ENCODE measurements at regions not wholly inside any gene's neighbourhood (a gene's known extent, or its start where the extent isn't known, plus 50 kb on each side); places are given as distances from the start of the nearest gene placed in this dataset.

DNA sequence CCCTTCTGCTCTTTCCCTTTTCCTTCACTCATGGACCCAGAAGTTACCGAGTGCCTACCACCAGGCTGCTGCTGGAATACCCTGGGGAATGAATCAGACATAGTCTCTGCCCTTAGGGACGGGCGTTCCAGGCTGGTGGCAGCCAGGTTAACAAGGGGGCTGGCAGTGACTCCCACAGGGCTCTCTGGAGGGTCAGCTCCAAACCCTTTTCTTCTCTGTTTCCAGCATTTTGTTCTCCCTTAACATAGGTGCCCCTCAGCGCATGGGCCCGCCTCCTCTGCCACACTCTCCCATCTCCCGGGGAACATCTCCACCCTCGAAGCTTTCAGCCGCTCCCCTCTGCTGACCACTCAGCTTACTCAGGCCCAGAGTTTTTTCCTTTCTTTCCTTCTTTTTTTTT lies 62.9 kb upstream of the LRP8 start:
- Histone ChIP-seq H3K79me2 (ENCODE audit: control insufficient read depth, insufficient read depth, low read length) (no peaks in the 10 kb centered on the region), H3K4me2 (ENCODE audit: insufficient read depth, low read length) (no peak overlapping the region), H4K20me1 (replicated peaks; ENCODE audit: control insufficient read depth, extremely low read depth, insufficient read depth, low read length) (no peaks in the 10 kb centered on the region), H3K9ac (replicated peaks; ENCODE audit: extremely low read depth, insufficient read depth, low read length) (no peak overlapping the region), H3K4me1 (ENCODE audit: control insufficient read depth, extremely low read depth, insufficient read depth, low read length) (no peaks in the 10 kb centered on the region), H2AFZ (ENCODE audit: low read depth, low read length) (no peak overlapping the region), H3K27ac (ENCODE audit: insufficient read depth, low read depth, low read length) (no peak overlapping the region), H3K9me1 (replicated peaks; ENCODE audit: control insufficient read depth, extremely low read depth, insufficient read depth, low read length) (no peaks in the 10 kb centered on the region), H3K4me3 (replicated peaks in 1 of 3; ENCODE audit: insufficient read depth in 1 of 3, low read depth in 1 of 3, low read length in 3 of 3) (no peak overlapping the region), H3K36me3 (ENCODE audit: control insufficient read depth in 2 of 2, extremely low read depth in 1 of 2, insufficient read depth in 2 of 2, low read length in 2 of 2) (no peaks in the 10 kb centered on the region), H3K27me3 (ENCODE audit: control insufficient read depth in 2 of 2, insufficient read depth in 2 of 2, low read length in 2 of 2) (peaks cover 5 to 14% of the 10 kb centered on the region in 2 experiments), H3K9me3 (replicated peaks; ENCODE audit: control insufficient read depth, insufficient read depth, low read length) (no peaks in the 10 kb centered on the region)
- CTCF ChIA-PET: interaction anchor here (0.7 to 8.3 kb wide), 2 partner anchors 111 to 323 kb away, joined by 3 to 271 read pairs; no protein-coding TSS in a partner anchor
- DNase-seq (ENCODE audit: low read depth, low spot score): no peak
- no peak for FAIRE-seq
- no TSS peak for BruUV-seq (replicated peaks)
- intact Hi-C loops (cut with micrococcal nuclease) (no loop called here), dilution Hi-C loops (cut with MboI; ENCODE audit: extremely low pct_ligation_motif_present, low sequenced_read_pairs) (no loop called here)
- no peak for TF ChIP-seq GATA2 (IDR thresholded peaks at IDR 0.05; ENCODE audit: insufficient read depth, insufficient read length, low read depth, low read length)
- no peak for TF ChIP-seq FOS (IDR thresholded peaks at IDR 0.05; ENCODE audit: borderline replicate concordance, insufficient read depth, low read length)
- TF ChIP-seq, protein P1, sequence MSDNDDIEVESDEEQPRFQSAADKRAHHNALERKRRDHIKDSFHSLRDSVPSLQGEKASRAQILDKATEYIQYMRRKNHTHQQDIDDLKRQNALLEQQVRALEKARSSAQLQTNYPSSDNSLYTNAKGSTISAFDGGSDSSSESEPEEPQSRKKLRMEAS (IDR thresholded peaks at IDR 0.05; ENCODE audit: insufficient read depth, insufficient read length): no peak
- TF ChIP-seq, protein P2, sequence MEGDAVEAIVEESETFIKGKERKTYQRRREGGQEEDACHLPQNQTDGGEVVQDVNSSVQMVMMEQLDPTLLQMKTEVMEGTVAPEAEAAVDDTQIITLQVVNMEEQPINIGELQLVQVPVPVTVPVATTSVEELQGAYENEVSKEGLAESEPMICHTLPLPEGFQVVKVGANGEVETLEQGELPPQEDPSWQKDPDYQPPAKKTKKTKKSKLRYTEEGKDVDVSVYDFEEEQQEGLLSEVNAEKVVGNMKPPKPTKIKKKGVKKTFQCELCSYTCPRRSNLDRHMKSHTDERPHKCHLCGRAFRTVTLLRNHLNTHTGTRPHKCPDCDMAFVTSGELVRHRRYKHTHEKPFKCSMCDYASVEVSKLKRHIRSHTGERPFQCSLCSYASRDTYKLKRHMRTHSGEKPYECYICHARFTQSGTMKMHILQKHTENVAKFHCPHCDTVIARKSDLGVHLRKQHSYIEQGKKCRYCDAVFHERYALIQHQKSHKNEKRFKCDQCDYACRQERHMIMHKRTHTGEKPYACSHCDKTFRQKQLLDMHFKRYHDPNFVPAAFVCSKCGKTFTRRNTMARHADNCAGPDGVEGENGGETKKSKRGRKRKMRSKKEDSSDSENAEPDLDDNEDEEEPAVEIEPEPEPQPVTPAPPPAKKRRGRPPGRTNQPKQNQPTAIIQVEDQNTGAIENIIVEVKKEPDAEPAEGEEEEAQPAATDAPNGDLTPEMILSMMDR (IDR thresholded peaks at IDR 0.05; ENCODE audit: extremely low read depth in 1 of 2, insufficient read depth in 1 of 2, low read depth in 1 of 2, low read length in 2 of 2): no peak
- TF ChIP-seq MYC (IDR thresholded peaks at IDR 0.05; ENCODE audit: low read depth, low read length): no peak
- no peak for TF ChIP-seq POLR2A (IDR thresholded peaks at IDR 0.05; ENCODE audit: low read depth, low read length)
- no peak for TF ChIP-seq JUN (IDR thresholded peaks at IDR 0.05; ENCODE audit: borderline replicate concordance, insufficient read depth, insufficient read length, low read depth)
- no peak for TF ChIP-seq POLR2AphosphoS5 (IDR thresholded peaks at IDR 0.05; ENCODE audit: insufficient read depth, low read depth, low read length)
- no peak for TF ChIP-seq EZH2 (IDR thresholded peaks at IDR 0.05; ENCODE audit: borderline replicate concordance, low read depth, low read length, severe bottlenecking)
- POLR2A ChIA-PET: no interaction called here

Measured in endothelial cell of umbilical vein (primary cell).